ENCODE measurements at regions not wholly inside any gene's neighbourhood (a gene's known extent, or its start where the extent isn't known, plus 50 kb on each side); places are given as distances from the start of the nearest gene placed in this dataset.
"Not testable (repeated sequence)": the region's sequence is repeated elsewhere in the genome, so short reads cannot be mapped to it uniquely, and the experiment has no call there.

- DNase-seq: not testable (repeated sequence)
Measured at GRCh38 chr13:57909833-57910232, 278.3 kb downstream of the PCDH17 start.

GRCh38 chr13:57918086-57918485, 286.5 kb downstream of the PCDH17 start:
- peak in 7 of 51 donors; percentile 1 to 31 (median 7) for DNase-seq

- no peak for DNase-seq
Measured at GRCh38 chr13:57918913-57919312, 287.4 kb downstream of the PCDH17 start.

- DNase-seq: no peak
Measured at GRCh38 chr13:57925250-57925649, 293.7 kb downstream of the PCDH17 start.

GRCh38 chr13:57925751-57926150, 294.2 kb downstream of the PCDH17 start:
- no peak for DNase-seq

- no peak for DNase-seq
Measured at GRCh38 chr13:57932061-57932460, 300.5 kb downstream of the PCDH17 start.

- DNase-seq: no peak
Measured at GRCh38 chr13:57933606-57934005, 302.1 kb downstream of the PCDH17 start.

- DNase-seq: no peak
Measured at GRCh38 chr13:57935965-57936364, 304.4 kb downstream of the PCDH17 start.

- DNase-seq: no peak
Measured at GRCh38 chr13:57946361-57946760, 314.8 kb downstream of the PCDH17 start.

GRCh38 chr13:57948884-57949283, 317.3 kb downstream of the PCDH17 start:
- no peak for DNase-seq

- no peak for DNase-seq
Measured at GRCh38 chr13:57969951-57970350, 338.4 kb downstream of the PCDH17 start.

- DNase-seq: no peak
Measured at GRCh38 chr13:57970404-57970803, 338.9 kb downstream of the PCDH17 start.

GRCh38 chr13:57982782-57983181, 351.2 kb downstream of the PCDH17 start:
- DNase-seq: no peak

GRCh38 chr13:57988276-57988675, 356.7 kb downstream of the PCDH17 start:
- no peak for DNase-seq

- no peak for DNase-seq
Measured at GRCh38 chr13:57991041-57991440, 359.5 kb downstream of the PCDH17 start.

GRCh38 chr13:57992416-57992815, 360.9 kb downstream of the PCDH17 start:
- DNase-seq: no peak

GRCh38 chr13:57996717-57997116, 365.2 kb downstream of the PCDH17 start:
- DNase-seq: no peak

GRCh38 chr13:58004751-58005150, 373.2 kb downstream of the PCDH17 start:
- peak in 1 of 51 donors; percentile 0 for DNase-seq

- DNase-seq: no peak
Measured at GRCh38 chr13:58018020-58018419, 386.5 kb downstream of the PCDH17 start.

- no peak for DNase-seq
Measured at GRCh38 chr13:58018865-58019264, 387.3 kb downstream of the PCDH17 start.

- no peak for DNase-seq
Measured at GRCh38 chr13:58024103-58024502, 392.6 kb downstream of the PCDH17 start.

GRCh38 chr13:58025821-58026220, 394.3 kb downstream of the PCDH17 start:
- DNase-seq: no peak

- DNase-seq: no peak
Measured at GRCh38 chr13:58032676-58033460, 401.3 kb downstream of the PCDH17 start.

GRCh38 chr13:58043971-58044370, 412.4 kb downstream of the PCDH17 start:
- DNase-seq: no peak
